ENCODE measurements at regions not wholly inside any gene's neighbourhood (a gene's known extent, or its start where the extent isn't known, plus 50 kb on each side); places are given as distances from the start of the nearest gene placed in this dataset.

- DNase-seq, result no peak
Observed at GRCh38 chr6:22003287-22003686, 293.5 kb downstream of the PRL start.

GRCh38 chr6:22006795-22007194 is 290.0 kb downstream of the PRL start:
- no peak for DNase-seq

GRCh38 chr6:22007469-22007868 is 289.4 kb downstream of the PRL start:
- no peak for DNase-seq

GRCh38 chr6:22008248-22008836 is 288.5 kb downstream of the PRL start:
- no peak for DNase-seq

- no peak for DNase-seq
Observed at GRCh38 chr6:22010102-22010501, 286.7 kb downstream of the PRL start.

GRCh38 chr6:22015216-22015615 is 281.6 kb downstream of the PRL start:
- no peak for DNase-seq

- no peak for DNase-seq
Observed at GRCh38 chr6:22015944-22016343, 280.9 kb downstream of the PRL start.

GRCh38 chr6:22017272-22017671 is 279.6 kb downstream of the PRL start:
- no peak for DNase-seq

GRCh38 chr6:22017766-22018165 is 279.1 kb downstream of the PRL start:
- DNase-seq, result no peak

GRCh38 chr6:22019857-22020256 is 277.0 kb downstream of the PRL start:
- DNase-seq, result no peak

- DNase-seq, result no peak
Observed at GRCh38 chr6:22020299-22021003, 276.4 kb downstream of the PRL start.

- no peak for DNase-seq
Observed at GRCh38 chr6:22021966-22022365, 274.9 kb downstream of the PRL start.

- no peak for DNase-seq
Observed at GRCh38 chr6:22023937-22024336, 272.9 kb downstream of the PRL start.

GRCh38 chr6:22024973-22025467 is 271.8 kb downstream of the PRL start:
- no peak for DNase-seq

- DNase-seq, result peak; percentile 75
Observed at GRCh38 chr6:22025468-22026163, 271.2 kb downstream of the PRL start.

GRCh38 chr6:22026164-22026678 is 270.6 kb downstream of the PRL start:
- DNase-seq, result no peak

- DNase-seq, result no peak
Observed at GRCh38 chr6:22027040-22027725, 269.7 kb downstream of the PRL start.

- no peak for DNase-seq
Observed at GRCh38 chr6:22028403-22029090, 268.3 kb downstream of the PRL start.

- DNase-seq, result no peak
Observed at GRCh38 chr6:22029171-22029570, 267.7 kb downstream of the PRL start.

GRCh38 chr6:22030730-22031619 is 265.9 kb downstream of the PRL start:
- DNase-seq, result no peak

- no peak for DNase-seq
Observed at GRCh38 chr6:22035690-22036089, 261.1 kb downstream of the PRL start.

- DNase-seq, result peak; percentile 55
Observed at GRCh38 chr6:22036275-22036674, 260.6 kb downstream of the PRL start.

Data from retina (tissue), 1 donor.